H9 (cell line): ENCODE measurements at regions not wholly inside any gene's neighbourhood (a gene's known extent, or its start where the extent isn't known, plus 50 kb on each side); places are given as distances from the start of the nearest gene placed in this dataset.

Experiments used
- DNase-seq: peaks from one replicate; pipeline ENCODE4 v3.0.0-alpha.2; 2017
- H2AFZ ChIP-seq: one replicate; pipeline ENCODE4 v1.6.1; 2013; ENCODE audit warnings: mild to moderate bottlenecking, low read length, control low read depth, moderate library complexity
- H2AK5ac ChIP-seq: 2 replicates; pipeline ENCODE4 v1.6.1; 2013; ENCODE audit warnings: low read length, control low read depth, mixed read lengths; ENCODE audit not compliant: insufficient read length
- H2BK120ac ChIP-seq: one replicate; pipeline ENCODE4 v1.6.1; 2013; ENCODE audit warnings: low read depth, mild to moderate bottlenecking, low read length, control low read depth, inconsistent platforms; ENCODE audit not compliant: poor library complexity, severe bottlenecking
- H2BK12ac ChIP-seq: 2 replicates; pipeline ENCODE4 v1.6.1; 2013; ENCODE audit warnings: low read length, control low read depth, mixed read lengths, low read depth; ENCODE audit not compliant: insufficient read length
- H2BK15ac ChIP-seq: 2 replicates; pipeline ENCODE4 v1.6.1; 2013; ENCODE audit warnings: low read depth, low read length, control low read depth
- H2BK20ac ChIP-seq: one replicate; pipeline ENCODE4 v1.6.1; 2013; ENCODE audit warnings: low read depth, mild to moderate bottlenecking, low read length, control low read depth, inconsistent platforms; ENCODE audit not compliant: poor library complexity, severe bottlenecking
- H2BK5ac ChIP-seq: 2 replicates; pipeline ENCODE4 v1.6.1; 2013; ENCODE audit warnings: low read length, control low read depth, mixed read lengths; ENCODE audit not compliant: insufficient read length
- H3K14ac ChIP-seq: 2 replicates; pipeline ENCODE4 v1.6.1; 2013; ENCODE audit warnings: low read length, control low read depth; ENCODE audit not compliant: insufficient read depth
- H3K18ac ChIP-seq: 2 replicates; pipeline ENCODE4 v1.6.1; 2013; ENCODE audit warnings: low read depth, mild to moderate bottlenecking, mixed read lengths, low read length, control low read depth; ENCODE audit not compliant: insufficient read length
- H3K23ac ChIP-seq: 2 replicates; pipeline ENCODE4 v1.6.1; 2013; ENCODE audit warnings: low read length, control low read depth, mixed read lengths, low read depth; ENCODE audit not compliant: insufficient read length
- H3K23me2 ChIP-seq: 2 replicates; pipeline ENCODE4 v1.6.1; 2013; ENCODE audit warnings: low read depth, mild to moderate bottlenecking, mixed read lengths, low read length, control low read depth; ENCODE audit not compliant: insufficient read length, poor library complexity, severe bottlenecking
- H3K27ac ChIP-seq: 2 replicates; pipeline ENCODE4 v1.5.1; 2013; ENCODE audit warnings: low read length, control low read depth, mixed read lengths, low read depth; ENCODE audit not compliant: insufficient read length
- H3K27me3 ChIP-seq: 2 replicates; pipeline ENCODE4 v1.6.1; 2013; ENCODE audit warnings: low read length, control low read depth, inconsistent platforms; ENCODE audit not compliant: insufficient read depth
- H3K4ac ChIP-seq: 2 replicates; pipeline ENCODE4 v1.6.1; 2013; ENCODE audit warnings: low read depth, mild to moderate bottlenecking, control low read depth, inconsistent platforms, low read length, moderate library complexity
- H3K4me1 ChIP-seq: 2 replicates; pipeline ENCODE4 v1.6.1; 2013; ENCODE audit warnings: low read length, control low read depth, inconsistent platforms; ENCODE audit not compliant: insufficient read depth
- H3K4me2 ChIP-seq: 2 replicates; pipeline ENCODE4 v1.6.1; 2013; ENCODE audit warnings: low read length, control low read depth, mixed read lengths; ENCODE audit not compliant: insufficient read length, insufficient read depth
- H3K56ac ChIP-seq: 2 replicates; pipeline ENCODE4 v1.6.1; 2013; ENCODE audit warnings: low read depth, mild to moderate bottlenecking, mixed read lengths, low read length, control low read depth; ENCODE audit not compliant: insufficient read length
- H3K79me1 ChIP-seq: 2 replicates; pipeline ENCODE4 v1.6.1; 2013; ENCODE audit warnings: low read depth, mild to moderate bottlenecking, moderate library complexity, low read length, control low read depth, inconsistent platforms; ENCODE audit not compliant: insufficient read depth, poor library complexity, severe bottlenecking
- H3K79me2 ChIP-seq: 2 replicates; pipeline ENCODE4 v1.6.1; 2013; ENCODE audit warnings: low read length, control low read depth, inconsistent platforms; ENCODE audit not compliant: insufficient read depth
- H3K9ac ChIP-seq: 2 replicates; pipeline ENCODE4 v1.6.1; 2013; ENCODE audit warnings: low read length, control low read depth, mixed read lengths; ENCODE audit not compliant: insufficient read length; ENCODE audit errors: extremely low read depth
- H3K9me3 ChIP-seq: one replicate; pipeline ENCODE4 v1.6.1; 2013; ENCODE audit warnings: low read depth, low read length, inconsistent platforms; ENCODE audit not compliant: control insufficient read depth
- H3T11ph ChIP-seq: one replicate; pipeline ENCODE4 v1.6.1; 2013; ENCODE audit warnings: mild to moderate bottlenecking, low read length, control low read depth, inconsistent platforms
- H4K20me1 ChIP-seq: one replicate; pipeline ENCODE4 v1.6.1; 2013; ENCODE audit not compliant: control insufficient read depth, insufficient read length, insufficient read depth
- H4K5ac ChIP-seq: 2 replicates; pipeline ENCODE4 v1.6.1; 2013; ENCODE audit warnings: low read depth, mild to moderate bottlenecking, mixed read lengths, low read length, control low read depth; ENCODE audit not compliant: insufficient read length
- H4K8ac ChIP-seq: replicated peaks from 2 replicates; pipeline ENCODE4 v1.6.1; 2013; ENCODE audit warnings: low read length, control low read depth, mixed read lengths, low read depth; ENCODE audit not compliant: insufficient read length
- H4K91ac ChIP-seq: 2 replicates; pipeline ENCODE4 v1.6.1; 2013; ENCODE audit warnings: low read depth, mild to moderate bottlenecking, moderate library complexity, mixed read lengths, low read length, control low read depth; ENCODE audit not compliant: insufficient read length
- H3K27ac Mint-ChIP-seq, 3 experiments: 2 replicates in 2 of 3; 3 replicates in 1 of 3; pipeline ENCODE4 v1.8.0; 2020 to 2021; ENCODE audit warnings: mixed read lengths in 3 of 3, mild to moderate bottlenecking in 1 of 3, moderate library complexity in 1 of 3
- H3K27me3 Mint-ChIP-seq: 2 replicates; pipeline ENCODE4 v1.8.0; 2021; ENCODE audit warnings: low read depth, mild to moderate bottlenecking, moderate library complexity, mixed read lengths
- H3K36me3 Mint-ChIP-seq, 3 experiments: 2 replicates in 2 of 3; 3 replicates in 1 of 3; pipeline ENCODE4 v1.8.0; 2020 to 2021; ENCODE audit warnings: low read depth in 3 of 3, mixed read lengths in 3 of 3; ENCODE audit not compliant: insufficient read depth in 1 of 3
- H3K4me1 Mint-ChIP-seq, 2 experiments: 2 replicates each; pipeline ENCODE4 v1.8.0; 2020; ENCODE audit warnings: mixed read lengths in 2 of 2
- H3K4me3 Mint-ChIP-seq, 2 experiments: 2 replicates in 1 of 2; 3 replicates in 1 of 2; pipeline ENCODE4 v1.8.0; 2020 to 2021; ENCODE audit warnings: mild to moderate bottlenecking in 2 of 2, mixed read lengths in 2 of 2, moderate library complexity in 1 of 2
- H3K9me3 Mint-ChIP-seq, 2 experiments: 2 replicates in 1 of 2; 3 replicates in 1 of 2; pipeline ENCODE4 v1.8.0; 2020; ENCODE audit warnings: mild to moderate bottlenecking in 2 of 2, mixed read lengths in 2 of 2, moderate library complexity in 1 of 2
- WGBS: extraction: QIAGEN DNeasy Blood & Tissue Kit; methylation state at CpG from one replicate; pipeline ENCODE4 v1.1.7; 2013; ENCODE audit warnings: missing lambda C conversion rate, low lambda C conversion rate, mixed read lengths; ENCODE audit not compliant: insufficient read length; ENCODE audit errors: extremely low coverage; 5-methylcytosine and 5-hydroxymethylcytosine counted together
- TF ChIP-seq, protein P1 (sequence below): fragments of 200-600 bp; sonication (generic); conservative IDR thresholded peaks from 3 replicates; pipeline ENCODE4 v1.8.0; 2021; ENCODE audit warnings: antibody characterized with exemption, mild to moderate bottlenecking

DNA sequence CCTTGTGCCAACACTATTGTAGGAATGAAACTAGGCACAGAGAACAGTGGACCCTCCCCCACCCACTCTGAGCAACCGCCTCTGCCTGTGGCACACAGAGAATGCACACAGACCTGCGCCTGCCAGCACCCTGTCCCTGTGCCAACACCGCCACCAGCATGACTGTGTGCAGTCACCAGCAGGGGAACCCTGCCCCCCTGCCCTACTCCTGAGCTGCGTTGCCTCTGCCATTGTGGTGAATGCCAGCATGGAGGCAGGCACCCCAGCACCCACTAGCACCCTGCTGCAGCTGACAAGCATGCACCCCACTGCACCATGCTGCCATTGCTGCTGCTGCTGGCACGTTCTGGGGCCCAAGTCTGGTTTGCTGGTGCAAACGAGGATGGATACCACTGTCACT, 94.4 kb upstream of the PRLR start:
- H3K9me3 Mint-ChIP-seq: peaks cover 6 to 14% of the 10 kb centered on the region in 2 experiments; a peak in 4 of 5 replicates
- no peak overlapping the region for H2BK15ac ChIP-seq

More for the DNA sequence above, 94.4 kb upstream of the PRLR start:
- TF ChIP-seq, protein P1, sequence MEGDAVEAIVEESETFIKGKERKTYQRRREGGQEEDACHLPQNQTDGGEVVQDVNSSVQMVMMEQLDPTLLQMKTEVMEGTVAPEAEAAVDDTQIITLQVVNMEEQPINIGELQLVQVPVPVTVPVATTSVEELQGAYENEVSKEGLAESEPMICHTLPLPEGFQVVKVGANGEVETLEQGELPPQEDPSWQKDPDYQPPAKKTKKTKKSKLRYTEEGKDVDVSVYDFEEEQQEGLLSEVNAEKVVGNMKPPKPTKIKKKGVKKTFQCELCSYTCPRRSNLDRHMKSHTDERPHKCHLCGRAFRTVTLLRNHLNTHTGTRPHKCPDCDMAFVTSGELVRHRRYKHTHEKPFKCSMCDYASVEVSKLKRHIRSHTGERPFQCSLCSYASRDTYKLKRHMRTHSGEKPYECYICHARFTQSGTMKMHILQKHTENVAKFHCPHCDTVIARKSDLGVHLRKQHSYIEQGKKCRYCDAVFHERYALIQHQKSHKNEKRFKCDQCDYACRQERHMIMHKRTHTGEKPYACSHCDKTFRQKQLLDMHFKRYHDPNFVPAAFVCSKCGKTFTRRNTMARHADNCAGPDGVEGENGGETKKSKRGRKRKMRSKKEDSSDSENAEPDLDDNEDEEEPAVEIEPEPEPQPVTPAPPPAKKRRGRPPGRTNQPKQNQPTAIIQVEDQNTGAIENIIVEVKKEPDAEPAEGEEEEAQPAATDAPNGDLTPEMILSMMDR: no peak
- Histone ChIP-seq H4K20me1 (no peaks in the 10 kb centered on the region), H3K79me1 (no peaks in the 10 kb centered on the region), H3K27me3 (no peaks in the 10 kb centered on the region), H3K4me2 (no peak overlapping the region), H4K5ac (no peak overlapping the region), H2BK12ac (no peak overlapping the region), H3K9ac (no peak overlapping the region), H3K4me1 (no peaks in the 10 kb centered on the region), H3K4ac (no peak overlapping the region), H3K14ac (no peak overlapping the region), H2BK5ac (no peak overlapping the region), H4K8ac (no peak overlapping the region), H2BK120ac (no peak overlapping the region), H3T11ph (no peak overlapping the region), H3K18ac (no peak overlapping the region), H3K79me2 (no peaks in the 10 kb centered on the region), H3K23ac (no peak overlapping the region), H3K23me2 (no peaks in the 10 kb centered on the region), H2AK5ac (no peak overlapping the region), H3K27ac (no peak overlapping the region), H2AFZ (no peak overlapping the region), H2BK20ac (no peak overlapping the region), H3K56ac (no peak overlapping the region), H3K9me3 (no peaks in the 10 kb centered on the region), H4K91ac (no peak overlapping the region)
- Mint-ChIP-seq H3K4me3 (no peak overlapping the region), H3K27ac (no peak overlapping the region; a peak in 1 of 7 replicates), H3K4me1 (no peaks in the 10 kb centered on the region), H3K36me3 (peaks cover 0 to 14% (median 2%) of the 10 kb centered on the region in 3 experiments; a peak in 5 of 7 replicates), H3K27me3 (no peaks in the 10 kb centered on the region)
- WGBS: no CpG with 5 or more reads among the region's 6 CpGs
- DNase-seq: no peak
